ENCODE measurements at regions not wholly inside any gene's neighbourhood (a gene's known extent, or its start where the extent isn't known, plus 50 kb on each side); places are given as distances from the start of the nearest gene placed in this dataset.

GRCh38 chr2:187263675-187264560 is 184.1 kb downstream of the CALCRL start:
- no peaks in the 10 kb centered on the region for H3K4me1 ChIP-seq
- no peak overlapping the region for H3K4me3 ChIP-seq (ENCODE audit: low read depth, low read length)
- TF ChIP-seq CTCF (IDR thresholded peaks at IDR 0.05; ENCODE audit: low read depth, low read length): no peak
- DNase-seq: no peak
- H3K27me3 ChIP-seq: no peaks in the 10 kb centered on the region
- H3K9me3 ChIP-seq: no peaks in the 10 kb centered on the region
- no peaks in the 10 kb centered on the region for H3K36me3 ChIP-seq

- Histone ChIP-seq H3K27me3 (no peaks in the 10 kb centered on the region), H3K36me3 (no peaks in the 10 kb centered on the region), H3K4me1 (no peaks in the 10 kb centered on the region), H3K9me3 (no peaks in the 10 kb centered on the region), H3K4me3 (ENCODE audit: low read depth, low read length) (no peak overlapping the region)
- TF ChIP-seq CTCF (IDR thresholded peaks at IDR 0.05; ENCODE audit: low read depth, low read length): no peak
- DNase-seq: no peak
Observed at GRCh38 chr2:187261705-187262104, 186.3 kb downstream of the CALCRL start.

GRCh38 chr2:187252063-187252462 is 196.0 kb downstream of the CALCRL start:
- no peaks in the 10 kb centered on the region for H3K9me3 ChIP-seq
- DNase-seq: no peak
- H3K36me3 ChIP-seq: no peaks in the 10 kb centered on the region
- no peaks in the 10 kb centered on the region for H3K4me1 ChIP-seq
- no peaks in the 10 kb centered on the region for H3K27me3 ChIP-seq
- H3K4me3 ChIP-seq (ENCODE audit: low read depth, low read length): no peak overlapping the region
- no peak for TF ChIP-seq CTCF (IDR thresholded peaks at IDR 0.05; ENCODE audit: low read depth, low read length)

GRCh38 chr2:187250137-187250536 is 197.9 kb downstream of the CALCRL start:
- DNase-seq: no peak
- no peaks in the 10 kb centered on the region for H3K27me3 ChIP-seq
- no peaks in the 10 kb centered on the region for H3K4me1 ChIP-seq
- no peak for TF ChIP-seq CTCF (IDR thresholded peaks at IDR 0.05; ENCODE audit: low read depth, low read length)
- no peaks in the 10 kb centered on the region for H3K36me3 ChIP-seq
- no peaks in the 10 kb centered on the region for H3K9me3 ChIP-seq
- H3K4me3 ChIP-seq (ENCODE audit: low read depth, low read length): no peak overlapping the region

- Histone ChIP-seq H3K9me3 (no peaks in the 10 kb centered on the region), H3K27me3 (no peaks in the 10 kb centered on the region), H3K4me1 (peaks cover 5% of the 10 kb centered on the region), H3K4me3 (ENCODE audit: low read depth, low read length) (no peak overlapping the region), H3K36me3 (no peaks in the 10 kb centered on the region)
- TF ChIP-seq CTCF (IDR thresholded peaks at IDR 0.05; ENCODE audit: low read depth, low read length): no peak
- no peak for DNase-seq
Observed at GRCh38 chr2:187233811-187234210, 214.2 kb downstream of the CALCRL start.

- TF ChIP-seq CTCF (IDR thresholded peaks at IDR 0.05; ENCODE audit: low read depth, low read length): no peak
- Histone ChIP-seq H3K36me3 (no peaks in the 10 kb centered on the region), H3K4me3 (ENCODE audit: low read depth, low read length) (no peak overlapping the region), H3K27me3 (no peaks in the 10 kb centered on the region), H3K9me3 (no peaks in the 10 kb centered on the region), H3K4me1 (peaks cover 5% of the 10 kb centered on the region)
- DNase-seq: no peak
Observed at GRCh38 chr2:187232749-187233148, 215.3 kb downstream of the CALCRL start.

All from BE2C (cell line).